HG02870 (cell line): ENCODE measurements at regions not wholly inside any gene's neighbourhood (a gene's known extent, or its start where the extent isn't known, plus 50 kb on each side); places are given as distances from the start of the nearest gene placed in this dataset.

Experiments
- ATAC-seq: cut with Tn5 transposase; IDR thresholded peaks from one replicate; pipeline ENCODE4 v1.9.1; 2021; ENCODE audit warnings: mild to moderate bottlenecking, moderate library complexity; ENCODE audit not compliant: unreplicated experiment

DNA sequence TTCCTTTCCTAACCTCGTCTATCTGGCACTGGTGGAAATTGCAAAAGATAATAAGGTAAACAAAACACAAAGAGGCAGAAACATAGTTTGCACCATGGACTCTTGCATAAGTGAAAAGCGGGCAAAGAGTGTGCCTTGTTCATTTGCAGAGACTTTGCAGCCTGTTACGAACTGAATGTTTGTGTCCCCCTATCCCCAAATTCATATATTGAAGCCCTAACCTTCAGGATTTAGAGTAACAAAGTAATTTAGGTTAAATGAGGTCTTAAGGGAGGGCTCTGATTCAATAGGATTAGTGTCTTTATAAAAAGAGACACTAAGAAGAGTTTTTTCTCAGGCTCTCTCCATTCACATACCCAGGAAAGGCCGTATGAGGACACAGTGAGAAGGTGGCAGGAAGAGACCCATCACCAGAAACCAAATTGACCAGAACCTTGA is 52.1 kb upstream of the FAM169A start:
- no peak for ATAC-seq

DNA sequence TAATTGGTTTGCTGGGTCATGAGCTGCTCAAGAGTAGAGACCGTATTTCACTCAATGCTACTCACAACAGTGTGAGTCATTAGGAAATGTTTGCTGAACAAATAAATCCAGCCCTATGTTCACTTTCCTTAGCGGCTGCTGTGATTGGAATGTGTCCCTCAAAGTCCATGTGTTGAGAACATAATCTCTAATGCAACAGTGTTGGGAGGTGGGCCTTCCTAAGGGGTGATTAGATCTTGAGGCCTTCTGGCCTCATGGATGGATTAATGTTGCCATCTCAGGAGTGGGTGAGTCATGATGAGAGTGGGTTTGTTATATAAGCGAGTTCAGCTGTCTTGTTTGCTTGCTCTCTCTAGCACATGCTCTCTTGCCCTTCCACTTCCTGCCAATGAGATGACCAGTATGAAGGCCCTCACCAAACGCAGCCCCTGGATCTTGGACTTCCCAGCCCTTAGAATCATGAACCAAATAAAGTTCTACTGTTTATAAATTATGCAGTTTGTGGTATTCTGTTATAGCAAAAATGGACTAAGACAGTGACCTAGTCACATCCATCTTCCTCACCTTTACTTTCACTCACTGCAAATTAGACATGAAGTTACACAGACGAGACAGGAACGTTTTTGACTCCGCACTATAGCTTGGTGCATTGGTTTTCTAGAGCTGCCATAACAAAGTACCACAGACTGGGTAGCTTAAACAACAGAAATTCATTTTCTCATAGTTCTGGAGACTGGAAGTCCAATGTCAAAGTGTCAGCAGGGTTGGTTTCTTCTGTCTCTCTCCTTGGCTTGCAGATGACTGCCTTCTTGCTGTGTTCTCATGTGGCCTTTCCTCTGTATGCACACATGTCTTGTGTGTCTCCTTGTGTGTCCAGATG is 50.9 kb upstream of the FAM169A start:
- no peak for ATAC-seq
